ENCODE measurements at regions not wholly inside any gene's neighbourhood (a gene's known extent, or its start where the extent isn't known, plus 50 kb on each side); places are given as distances from the start of the nearest gene placed in this dataset.
"Not testable (repeated sequence)": the region's sequence is repeated elsewhere in the genome, so short reads cannot be mapped to it uniquely, and the experiment has no call there.

GRCh38 chr13:62113179-62113578 is 697.5 kb upstream of the PCDH20 start:
- no peaks in the 10 kb centered on the region for H3K36me3 Mint-ChIP-seq (ENCODE audit: low read depth, unreplicated experiment)
- TF ChIP-seq CTCF (IDR thresholded peaks at IDR 0.05; ENCODE audit: insufficient read depth, low read depth, low read length) = no peak
- no peak for TF ChIP-seq EZH2 (IDR thresholded peaks at IDR 0.05; ENCODE audit: insufficient read depth, low read length)
- no peak overlapping the region for H3K27ac Mint-ChIP-seq (ENCODE audit: unreplicated experiment)
- no peak overlapping the region for H3K4me3 Mint-ChIP-seq (ENCODE audit: unreplicated experiment)
- no peak overlapping the region for H3K27ac ChIP-seq (ENCODE audit: low read depth, low read length)
- no peaks in the 10 kb centered on the region for H3K36me3 ChIP-seq (ENCODE audit: insufficient read depth, low read length)
- DNase-seq (ENCODE audit: low read depth) = peak; percentile 14
- no peaks in the 10 kb centered on the region for H3K9me3 Mint-ChIP-seq (ENCODE audit: unreplicated experiment)
- no peak overlapping the region for H3K9ac ChIP-seq (ENCODE audit: low read length)
- H3K9me3 ChIP-seq (ENCODE audit: insufficient read depth, low read depth, low read length) = no peaks in the 10 kb centered on the region
- no peaks in the 10 kb centered on the region for H3K79me2 ChIP-seq (ENCODE audit: insufficient read depth, low read length)
- no peak overlapping the region for H3K4me3 ChIP-seq (ENCODE audit: insufficient read depth, low read depth, low read length)
- no peaks in the 10 kb centered on the region for H3K4me1 ChIP-seq (ENCODE audit: insufficient read depth, low read length)
- peaks cover 2% of the 10 kb centered on the region for H3K4me1 Mint-ChIP-seq (ENCODE audit: low read depth, unreplicated experiment)
- FAIRE-seq = no peak
- no peak overlapping the region for H2AFZ ChIP-seq (ENCODE audit: low read depth, low read length)
- H3K27me3 Mint-ChIP-seq (ENCODE audit: low read depth, unreplicated experiment) = no peaks in the 10 kb centered on the region
- no peak overlapping the region for H3K4me2 ChIP-seq (ENCODE audit: low read length)
- H3K27me3 ChIP-seq (ENCODE audit: insufficient read depth, low read length) = no peaks in the 10 kb centered on the region
- no peaks in the 10 kb centered on the region for H4K20me1 ChIP-seq (ENCODE audit: insufficient read depth, low read length)

- Histone ChIP-seq H4K20me1 (ENCODE audit: insufficient read depth, low read length) (no peaks in the 10 kb centered on the region), H3K4me1 (ENCODE audit: insufficient read depth, low read length) (no peaks in the 10 kb centered on the region), H3K9ac (ENCODE audit: low read length) (no peak overlapping the region), H3K9me3 (ENCODE audit: insufficient read depth, low read depth, low read length) (peaks cover 4% of the 10 kb centered on the region), H3K36me3 (ENCODE audit: insufficient read depth, low read length) (no peaks in the 10 kb centered on the region), H3K4me2 (ENCODE audit: low read length) (no peak overlapping the region), H3K4me3 (ENCODE audit: insufficient read depth, low read depth, low read length) (no peak overlapping the region), H3K27ac (ENCODE audit: low read depth, low read length) (no peak overlapping the region), H3K79me2 (ENCODE audit: insufficient read depth, low read length) (no peaks in the 10 kb centered on the region), H2AFZ (ENCODE audit: low read depth, low read length) (no peak overlapping the region), H3K27me3 (ENCODE audit: insufficient read depth, low read length) (no peaks in the 10 kb centered on the region)
- Mint-ChIP-seq H3K27me3 (ENCODE audit: low read depth, unreplicated experiment) (no peaks in the 10 kb centered on the region), H3K9me3 (ENCODE audit: unreplicated experiment) (no peaks in the 10 kb centered on the region), H3K4me3 (ENCODE audit: unreplicated experiment) (no peak overlapping the region), H3K4me1 (ENCODE audit: low read depth, unreplicated experiment) (peaks cover 2% of the 10 kb centered on the region), H3K36me3 (ENCODE audit: low read depth, unreplicated experiment) (no peaks in the 10 kb centered on the region), H3K27ac (ENCODE audit: unreplicated experiment) (peak overlapping the region; percentile 0)
- TF ChIP-seq CTCF (IDR thresholded peaks at IDR 0.05; ENCODE audit: insufficient read depth, low read depth, low read length) (no peak), EZH2 (IDR thresholded peaks at IDR 0.05; ENCODE audit: insufficient read depth, low read length) (no peak)
- DNase-seq (ENCODE audit: low read depth) = no peak
- no peak for FAIRE-seq
Observed at GRCh38 chr13:62110079-62110478, 694.4 kb upstream of the PCDH20 start.

GRCh38 chr13:62104136-62104535 is 688.5 kb upstream of the PCDH20 start:
- not testable (repeated sequence) for H3K4me1 Mint-ChIP-seq (ENCODE audit: low read depth, unreplicated experiment); H3K9me3 Mint-ChIP-seq (ENCODE audit: unreplicated experiment); H3K36me3 ChIP-seq (ENCODE audit: insufficient read depth, low read length); FAIRE-seq; H3K27ac ChIP-seq (ENCODE audit: low read depth, low read length); DNase-seq (ENCODE audit: low read depth); H3K4me3 ChIP-seq (ENCODE audit: insufficient read depth, low read depth, low read length); H3K27ac Mint-ChIP-seq (ENCODE audit: unreplicated experiment); H3K4me2 ChIP-seq (ENCODE audit: low read length); H3K27me3 ChIP-seq (ENCODE audit: insufficient read depth, low read length); H2AFZ ChIP-seq (ENCODE audit: low read depth, low read length); H3K9ac ChIP-seq (ENCODE audit: low read length); H3K4me3 Mint-ChIP-seq (ENCODE audit: unreplicated experiment); H3K36me3 Mint-ChIP-seq (ENCODE audit: low read depth, unreplicated experiment); H3K4me1 ChIP-seq (ENCODE audit: insufficient read depth, low read length); H3K79me2 ChIP-seq (ENCODE audit: insufficient read depth, low read length); H4K20me1 ChIP-seq (ENCODE audit: insufficient read depth, low read length); H3K9me3 ChIP-seq (ENCODE audit: insufficient read depth, low read depth, low read length); H3K27me3 Mint-ChIP-seq (ENCODE audit: low read depth, unreplicated experiment)

All from astrocyte (in vitro differentiated cells and primary cell).